GM18873 (cell line): ENCODE measurements at regions not wholly inside any gene's neighbourhood (a gene's known extent, or its start where the extent isn't known, plus 50 kb on each side); places are given as distances from the start of the nearest gene placed in this dataset.

ENCODE experiments used
- ATAC-seq: cut with Tn5 transposase; IDR thresholded peaks from one replicate; pipeline ENCODE4 v1.9.1; 2021; ENCODE audit warnings: mild to moderate bottlenecking, moderate library complexity, moderate number of reproducible peaks; ENCODE audit not compliant: unreplicated experiment, low FRiP score

DNA sequence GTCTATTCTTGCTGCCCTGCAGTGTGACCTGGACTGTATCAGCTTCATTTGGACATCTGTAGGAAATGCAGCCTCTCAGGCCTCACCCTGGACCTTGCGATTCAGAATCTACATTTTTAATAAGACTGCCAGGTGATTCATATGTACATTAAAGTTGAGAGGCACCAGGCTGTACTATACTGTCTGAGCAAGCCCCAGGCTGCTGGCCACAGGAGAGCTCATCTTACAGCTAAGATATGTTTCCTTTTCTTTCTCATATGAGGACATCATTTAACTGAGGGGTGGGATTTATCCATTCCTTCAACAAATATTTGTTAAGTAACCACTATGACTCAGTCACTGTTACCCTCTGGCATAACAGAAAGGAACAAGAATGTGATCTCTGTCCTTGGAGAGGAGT lies 78.2 kb upstream of the GCFC2 start:
- no peak for ATAC-seq

DNA sequence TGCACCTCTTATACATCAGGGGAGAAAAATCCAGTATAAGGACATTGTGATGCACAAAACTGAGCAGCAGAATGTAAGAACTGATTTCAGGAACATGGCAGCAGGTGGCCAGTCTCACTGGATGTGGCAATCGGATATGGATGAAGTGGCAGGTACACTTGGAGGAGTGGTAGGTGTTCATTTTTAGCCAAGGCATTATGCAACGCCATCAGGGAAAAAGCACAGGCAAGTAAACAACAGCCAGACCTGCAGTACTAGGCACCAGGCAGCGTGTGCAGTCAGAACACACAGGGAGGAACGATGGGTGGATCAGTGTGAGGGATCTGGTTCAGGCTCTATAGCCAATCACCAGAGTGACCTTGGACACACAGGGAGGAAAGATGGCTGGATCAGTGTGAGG lies 77.4 kb upstream of the GCFC2 start:
- no peak for ATAC-seq

DNA sequence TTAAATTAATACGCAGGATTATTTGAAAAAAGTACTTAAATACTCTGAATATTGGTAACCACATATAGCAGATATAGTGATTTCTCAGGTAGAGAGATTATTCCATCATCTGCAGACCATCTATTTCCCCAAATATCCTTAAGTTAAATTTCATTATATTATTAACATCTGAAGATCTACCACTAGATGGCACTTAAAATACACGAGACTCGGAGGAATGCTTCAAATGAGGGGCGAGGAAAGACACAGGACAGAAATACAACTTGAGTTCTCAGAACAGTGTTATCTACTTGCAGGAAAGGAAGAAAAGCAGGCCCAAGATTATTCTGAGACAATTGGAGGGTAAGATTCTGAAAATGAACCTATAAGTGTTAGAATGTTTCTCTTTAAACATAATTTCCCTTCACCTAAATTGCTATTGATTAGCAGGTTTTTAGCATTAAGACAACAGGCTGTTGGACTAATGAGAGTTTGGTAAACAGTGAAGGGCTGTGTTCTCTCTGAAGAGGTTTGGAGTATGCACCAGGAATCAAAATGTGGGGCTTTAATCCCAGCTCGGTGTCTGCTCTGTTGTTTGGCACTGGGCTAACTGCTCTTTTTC lies 76.9 kb upstream of the GCFC2 start:
- ATAC-seq: no peak

DNA sequence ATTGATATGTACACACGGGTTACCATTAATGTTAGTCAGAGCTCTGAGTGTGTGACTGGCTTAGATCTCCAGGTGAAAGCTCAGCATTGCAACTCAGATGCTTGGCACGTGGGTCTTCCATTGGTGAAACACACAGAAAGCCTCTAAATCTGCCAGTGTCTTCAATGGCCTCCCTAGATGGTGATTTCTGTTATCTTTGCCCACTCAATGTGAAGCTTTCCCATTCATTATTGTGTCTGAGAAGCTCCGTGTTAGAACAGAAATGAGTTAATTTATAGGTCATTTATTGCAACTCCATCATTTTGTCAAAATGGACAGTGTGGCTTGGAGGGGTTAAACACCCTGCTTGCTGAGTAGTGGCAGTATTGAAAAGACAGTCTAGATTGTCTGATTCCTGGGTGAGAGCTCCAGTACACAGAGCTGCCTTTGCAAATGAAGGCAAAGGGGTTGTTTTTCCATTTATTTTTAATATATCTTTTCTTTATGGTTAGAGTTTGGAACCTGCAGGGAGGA lies 64.7 kb upstream of the GCFC2 start:
- ATAC-seq: no peak

- no peak for ATAC-seq
Observed at GRCh38 chr2:75772908-75773630, 62.4 kb upstream of the GCFC2 start.

GRCh38 chr2:75765798-75766197 lies 55.1 kb upstream of the GCFC2 start:
- ATAC-seq: no peak

DNA sequence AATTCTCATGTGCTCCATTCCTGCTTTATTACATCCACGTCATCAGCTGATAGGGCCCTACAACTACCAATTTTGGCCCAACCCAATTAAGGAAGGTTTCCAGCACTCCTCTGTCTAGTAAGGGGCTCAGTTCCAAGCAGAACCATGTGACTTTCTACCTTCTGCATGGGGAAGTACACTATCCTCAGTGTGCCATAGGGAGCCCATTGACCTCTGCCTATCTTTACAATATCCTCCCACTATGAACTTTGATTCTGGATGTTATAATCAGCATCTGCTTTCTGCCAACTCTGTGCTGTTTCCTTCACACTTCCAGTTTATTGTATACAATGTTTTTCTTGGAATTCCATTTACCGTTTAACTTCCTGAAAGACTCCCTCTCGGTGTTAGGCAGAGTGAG lies 53.9 kb upstream of the GCFC2 start:
- ATAC-seq: no peak
